H7 (cell line): ENCODE measurements at regions not wholly inside any gene's neighbourhood (a gene's known extent, or its start where the extent isn't known, plus 50 kb on each side); places are given as distances from the start of the nearest gene placed in this dataset.

Experiments used
- DNase-seq: peaks from one replicate; pipeline ENCODE4 v3.0.0; 2012
- H3K27me3 ChIP-seq: 2 replicates; pipeline ENCODE4 v1.6.0; 2011; ENCODE audit warnings: mild to moderate bottlenecking, low read length; ENCODE audit not compliant: control insufficient read depth, insufficient read depth
- H3K36me3 ChIP-seq: replicated peaks from 2 replicates; pipeline ENCODE4 v1.5.1; 2011; ENCODE audit warnings: low read length; ENCODE audit not compliant: control insufficient read depth, insufficient read depth
- H3K4me3 ChIP-seq: 2 replicates; pipeline ENCODE4 v1.5.1; 2011; ENCODE audit warnings: low read depth, mild to moderate bottlenecking, control low read depth, low read length, moderate library complexity; ENCODE audit not compliant: insufficient read depth

- H3K27me3 ChIP-seq = no peaks in the 10 kb centered on the region
- DNase-seq = no peak
Measured at GRCh38 chr6:118400582-118400981, 147.5 kb upstream of the PLN start.

GRCh38 chr6:118401325-118401975, 146.6 kb upstream of the PLN start:
- no peak overlapping the region for H3K4me3 ChIP-seq
- H3K27me3 ChIP-seq = no peaks in the 10 kb centered on the region
- no peaks in the 10 kb centered on the region for H3K36me3 ChIP-seq
- no peak for DNase-seq

More at GRCh38 chr6:118400582-118400981, 147.5 kb upstream of the PLN start:
- Histone ChIP-seq H3K36me3 (no peaks in the 10 kb centered on the region), H3K4me3 (no peak overlapping the region)

- no peaks in the 10 kb centered on the region for H3K36me3 ChIP-seq
- no peak for DNase-seq
- H3K27me3 ChIP-seq = no peaks in the 10 kb centered on the region
- H3K4me3 ChIP-seq = no peak overlapping the region
Measured at GRCh38 chr6:118403036-118403435, 145.1 kb upstream of the PLN start.

- H3K27me3 ChIP-seq = no peaks in the 10 kb centered on the region
- H3K36me3 ChIP-seq = no peaks in the 10 kb centered on the region
- no peak overlapping the region for H3K4me3 ChIP-seq
- no peak for DNase-seq
Measured at GRCh38 chr6:118408863-118409262, 139.2 kb upstream of the PLN start.

- H3K4me3 ChIP-seq = no peak overlapping the region
- DNase-seq = no peak
- H3K27me3 ChIP-seq = no peaks in the 10 kb centered on the region
- H3K36me3 ChIP-seq = no peaks in the 10 kb centered on the region
Measured at GRCh38 chr6:118410001-118410400, 138.1 kb upstream of the PLN start.
